K562 (cell line): ENCODE measurements at regions not wholly inside any gene's neighbourhood (a gene's known extent, or its start where the extent isn't known, plus 50 kb on each side); places are given as distances from the start of the nearest gene placed in this dataset.

ENCODE experiments used
- BRD9 ChIP-seq: fragments of 450-650 bp; IDR thresholded peaks from 2 replicates; pipeline ENCODE4 v1.6.1; 2018; ENCODE audit warnings: low read depth; ENCODE audit not compliant: partially characterized antibody
- ELK3 ChIP-seq: fragments of 450-650 bp; formaldehyde crosslinking; IDR thresholded peaks from 2 replicates; pipeline ENCODE4 v1.4.0; 2020; ENCODE audit warnings: mild to moderate bottlenecking
- GTF3C2 ChIP-seq: IDR thresholded peaks from 3 replicates; pipeline ENCODE4 v1.6.1; 2011; ENCODE audit warnings: borderline replicate concordance, mild to moderate bottlenecking, moderate library complexity; ENCODE audit not compliant: insufficient read length; ENCODE audit errors: extremely low read depth
- POLR2AphosphoS5 ChIP-seq: IDR thresholded peaks from 2 replicates; pipeline ENCODE4 v1.6.1; 2011; ENCODE audit warnings: mild to moderate bottlenecking, low read depth, low read length, moderate library complexity; ENCODE audit not compliant: control insufficient read depth, insufficient read depth
- SMARCE1 ChIP-seq: fragments of 450-650 bp; IDR thresholded peaks from 2 replicates; pipeline ENCODE4 v1.7.1; 2016; ENCODE audit warnings: mild to moderate bottlenecking
- TFAM ChIP-seq: fragments of 250-450 bp; sonication (Bioruptor Pico); conservative IDR thresholded peaks from 2 replicates; pipeline ENCODE4 v1.5.0; 2021; ENCODE audit warnings: mild to moderate bottlenecking, moderate library complexity
- ZMIZ1 ChIP-seq, 2 experiments: fragments of 150-350 bp in 1 of 2; IDR thresholded peaks; 2 replicates each; pipeline ENCODE4 v1.6.1; 2012 to 2016; ENCODE audit warnings: low read depth in 2 of 2, low read length in 2 of 2, mild to moderate bottlenecking in 1 of 2, moderate library complexity in 1 of 2
- ZNF699 ChIP-seq: fragments of 250-450 bp; sonication (Bioruptor Pico); IDR thresholded peaks from 2 replicates; pipeline ENCODE4 v1.8.0; 2021; ENCODE audit warnings: mild to moderate bottlenecking, moderate library complexity; ENCODE audit not compliant: insufficient replicate concordance

- no peak for TF ChIP-seq BRD9
- no peak for TF ChIP-seq ZNF699
- TF ChIP-seq POLR2AphosphoS5: no peak
- no peak for TF ChIP-seq ELK3 (CRISPR knock-in tag)
- no peak for TF ChIP-seq ZMIZ1 (IDR thresholded peaks at IDR 0.05; ENCODE audit: low read depth in 2 of 2, low read length in 2 of 2)
- TF ChIP-seq TFAM: no peak
- TF ChIP-seq SMARCE1: no peak
- TF ChIP-seq GTF3C2: no peak
Measured at GRCh38 chr1:99570486-99571089, 75.3 kb upstream of the PALMD start (continued).
